Vagina (tissue), 2 donors: ENCODE measurements at regions not wholly inside any gene's neighbourhood (a gene's known extent, or its start where the extent isn't known, plus 50 kb on each side); places are given as distances from the start of the nearest gene placed in this dataset.

Experiments used
- CTCF ChIP-seq, 3 experiments: fragments of 450-650 bp in 2 of 3; fragments of 200-600 bp in 1 of 3; sonication (generic) in 1 of 3; IDR thresholded peaks; one replicate each; pipeline ENCODE4 v1.5.1; 2017 to 2019; ENCODE audit warnings: antibody characterized with exemption in 3 of 3, mild to moderate bottlenecking in 2 of 3, moderate library complexity in 2 of 3
- POLR2A ChIP-seq, 2 donors: fragments of 450-650 bp; IDR thresholded peaks; one replicate each; pipeline ENCODE4 v1.6.1; 2017; ENCODE audit warnings: antibody characterized with exemption in 2 of 2, mild to moderate bottlenecking in 2 of 2, moderate library complexity in 2 of 2

- TF ChIP-seq CTCF (IDR thresholded peaks at IDR 0.05) (no peak), POLR2A (IDR thresholded peaks at IDR 0.05) (no peak)
Observed at GRCh38 chr9:29456940-29457339, 1883.7 kb upstream of the C9orf72 start.
